Fibroblast of lung (primary cell): ENCODE measurements at regions not wholly inside any gene's neighbourhood (a gene's known extent, or its start where the extent isn't known, plus 50 kb on each side); places are given as distances from the start of the nearest gene placed in this dataset.

Experiments used
- EZH2 ChIP-seq: IDR thresholded peaks from 2 replicates; pipeline ENCODE4 v1.5.1; 2012; ENCODE audit warnings: low read length, control low read depth, mild to moderate bottlenecking; ENCODE audit errors: missing control alignments
- TF ChIP-seq, protein P1 (sequence below), 2 donors: IDR thresholded peaks in 1 of 2; conservative IDR thresholded peaks in 1 of 2; 1 replicate in 1 of 2; 2 replicates in 1 of 2; pipeline ENCODE4 v1.5.1; 2011 to 2012; ENCODE audit warnings: low read length in 2 of 2, control low read depth in 1 of 2, inconsistent platforms in 1 of 2, low read depth in 1 of 2, mild to moderate bottlenecking in 1 of 2

DNA sequence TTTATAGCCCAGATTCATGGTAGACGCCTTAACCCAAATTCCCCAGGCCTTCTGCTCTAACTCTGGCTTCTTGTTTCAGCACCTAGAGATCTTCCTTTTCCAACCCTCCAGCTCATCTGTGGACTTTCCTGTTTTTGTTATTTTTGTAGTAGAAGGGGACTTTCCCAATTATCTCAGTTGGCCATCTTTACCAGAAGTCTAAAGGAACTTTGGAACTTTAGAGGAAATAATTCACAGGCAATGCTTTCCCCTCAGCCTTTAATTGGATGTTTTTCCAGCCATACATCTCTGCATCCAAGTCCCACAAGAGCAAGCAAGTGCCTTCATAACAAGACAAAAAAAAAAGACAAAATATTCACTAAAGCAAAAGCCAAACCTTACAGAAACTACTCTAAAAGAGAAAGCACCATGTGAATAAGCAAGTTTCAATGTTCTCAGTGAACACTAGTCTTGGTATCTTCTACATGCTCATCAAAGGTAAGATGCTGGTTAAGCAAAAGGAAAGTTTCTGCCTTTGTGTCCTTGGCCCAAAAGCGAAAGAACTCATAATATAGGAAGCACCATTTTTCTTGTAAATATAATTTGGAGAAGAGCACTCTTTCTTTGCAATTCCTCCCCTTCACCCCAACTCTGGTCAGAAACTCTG lies 377.3 kb downstream of the SETD4 start:
- TF ChIP-seq, protein P1, sequence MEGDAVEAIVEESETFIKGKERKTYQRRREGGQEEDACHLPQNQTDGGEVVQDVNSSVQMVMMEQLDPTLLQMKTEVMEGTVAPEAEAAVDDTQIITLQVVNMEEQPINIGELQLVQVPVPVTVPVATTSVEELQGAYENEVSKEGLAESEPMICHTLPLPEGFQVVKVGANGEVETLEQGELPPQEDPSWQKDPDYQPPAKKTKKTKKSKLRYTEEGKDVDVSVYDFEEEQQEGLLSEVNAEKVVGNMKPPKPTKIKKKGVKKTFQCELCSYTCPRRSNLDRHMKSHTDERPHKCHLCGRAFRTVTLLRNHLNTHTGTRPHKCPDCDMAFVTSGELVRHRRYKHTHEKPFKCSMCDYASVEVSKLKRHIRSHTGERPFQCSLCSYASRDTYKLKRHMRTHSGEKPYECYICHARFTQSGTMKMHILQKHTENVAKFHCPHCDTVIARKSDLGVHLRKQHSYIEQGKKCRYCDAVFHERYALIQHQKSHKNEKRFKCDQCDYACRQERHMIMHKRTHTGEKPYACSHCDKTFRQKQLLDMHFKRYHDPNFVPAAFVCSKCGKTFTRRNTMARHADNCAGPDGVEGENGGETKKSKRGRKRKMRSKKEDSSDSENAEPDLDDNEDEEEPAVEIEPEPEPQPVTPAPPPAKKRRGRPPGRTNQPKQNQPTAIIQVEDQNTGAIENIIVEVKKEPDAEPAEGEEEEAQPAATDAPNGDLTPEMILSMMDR (conservative IDR thresholded peaks at IDR 0.05 in 1 of 2, IDR thresholded peaks at IDR 0.05 in 1 of 2; ENCODE audit: low read depth in 1 of 2, low read length in 2 of 2) = no peak
- no peak for TF ChIP-seq EZH2
